ENCODE measurements at regions not wholly inside any gene's neighbourhood (a gene's known extent, or its start where the extent isn't known, plus 50 kb on each side); places are given as distances from the start of the nearest gene placed in this dataset.
"Not testable (repeated sequence)": the region's sequence is repeated elsewhere in the genome, so short reads cannot be mapped to it uniquely, and the experiment has no call there.

DNA sequence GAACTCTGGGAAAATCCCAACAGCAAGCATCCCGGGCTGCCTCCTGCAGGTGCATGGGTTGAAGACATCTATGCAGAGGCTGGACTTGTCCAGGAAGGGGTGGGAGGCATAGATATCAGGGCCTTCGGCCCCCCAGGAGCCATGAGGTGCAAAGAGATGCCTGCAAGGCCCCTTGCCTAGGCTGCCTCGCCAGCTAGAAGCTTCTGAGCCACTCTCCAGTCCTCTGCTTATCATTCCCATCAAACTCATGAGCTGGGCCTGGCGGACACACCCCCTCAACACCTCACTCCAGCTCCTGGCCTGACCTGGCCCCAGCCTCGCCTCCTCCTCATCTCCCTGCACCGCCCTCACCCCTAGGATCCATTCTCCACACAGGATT, 152.4 kb upstream of the PTPN1 start:
- Mint-ChIP-seq H3K4me1 (ENCODE audit: low read depth) (peaks cover 7% of the 10 kb centered on the region), H3K36me3 (ENCODE audit: low read depth) (no peaks in the 10 kb centered on the region), H3K4me3 (no peak overlapping the region), H3K9me3 (no peaks in the 10 kb centered on the region), H3K27me3 (no peaks in the 10 kb centered on the region), H3K27ac (no peak overlapping the region)
- no peak for DNase-seq

DNA sequence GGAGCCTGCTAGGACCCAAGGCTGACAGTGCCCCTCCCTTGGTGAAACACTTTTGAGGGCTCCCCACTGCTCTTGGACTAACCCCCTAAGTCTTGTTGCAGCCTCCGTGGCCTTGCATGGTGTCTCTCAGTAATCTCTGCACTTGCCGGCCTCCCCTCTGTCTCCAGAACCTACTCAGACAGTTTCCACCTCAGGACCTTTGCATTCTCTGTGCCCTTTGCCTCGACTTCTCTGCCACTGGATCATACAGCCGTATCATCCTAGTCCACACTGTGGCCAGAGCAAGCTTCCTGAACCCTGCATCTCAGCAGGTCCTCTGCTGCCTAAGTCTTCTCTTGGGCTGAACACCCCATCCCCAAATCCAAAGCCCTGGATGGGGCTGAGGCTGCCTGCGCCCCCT, 152.0 kb upstream of the PTPN1 start:
- H3K4me3 Mint-ChIP-seq = no peak overlapping the region
- no peaks in the 10 kb centered on the region for H3K36me3 Mint-ChIP-seq (ENCODE audit: low read depth)
- peaks cover 4% of the 10 kb centered on the region for H3K4me1 Mint-ChIP-seq (ENCODE audit: low read depth)
- H3K9me3 Mint-ChIP-seq = no peaks in the 10 kb centered on the region
- no peak overlapping the region for H3K27ac Mint-ChIP-seq
- no peak for DNase-seq
- H3K27me3 Mint-ChIP-seq = no peaks in the 10 kb centered on the region

DNA sequence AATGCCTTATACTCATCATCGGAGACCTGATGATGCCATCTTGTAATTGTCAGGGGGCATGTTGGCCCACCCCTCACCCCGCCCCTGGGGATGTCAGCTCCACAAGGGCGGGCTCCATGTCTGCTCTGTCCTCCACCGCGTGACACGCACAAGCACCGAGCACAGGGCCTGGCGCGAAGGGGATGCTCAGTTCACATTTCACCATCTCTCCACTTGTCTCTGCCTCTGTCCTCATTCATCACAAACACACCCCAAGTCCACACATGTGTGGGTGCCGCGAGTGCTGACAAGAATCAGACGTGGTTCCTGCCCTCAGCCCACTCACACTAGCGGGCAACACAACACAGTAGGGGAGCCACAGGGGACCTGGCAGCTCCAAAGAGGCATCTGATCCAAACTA, 151.2 kb upstream of the PTPN1 start:
- H3K27ac Mint-ChIP-seq = peak overlapping the region; percentile 35
- no peak for DNase-seq

DNA sequence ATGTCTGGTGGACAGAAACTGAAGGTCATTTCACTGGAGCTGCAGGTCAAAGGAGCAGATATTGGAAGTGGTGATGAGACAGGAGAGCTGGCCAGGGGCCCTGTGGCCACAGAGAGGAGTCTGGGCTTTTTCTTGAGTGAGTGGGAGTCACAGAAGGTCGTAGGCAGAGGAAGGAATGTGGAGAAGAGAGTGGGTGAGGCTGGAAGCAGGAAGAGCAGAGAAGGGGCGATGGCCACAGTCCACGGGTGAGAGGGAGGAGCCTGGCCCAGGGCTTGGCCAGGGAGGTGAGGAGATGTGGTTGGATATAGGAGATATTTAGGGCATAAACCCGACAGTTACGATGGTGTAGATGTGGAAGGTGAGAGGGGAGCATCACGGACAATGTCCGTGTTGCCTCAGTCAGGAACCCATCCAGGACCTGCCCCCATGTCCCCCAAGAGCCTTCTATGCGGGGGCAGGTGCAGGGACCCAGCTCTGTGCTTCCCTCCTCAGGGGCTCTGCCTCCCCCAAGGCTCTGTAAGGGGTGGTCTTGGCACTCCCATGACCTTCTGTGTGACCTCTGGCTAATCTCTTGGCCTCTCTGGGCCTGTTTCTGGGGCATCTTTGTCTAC, 150.5 kb upstream of the PTPN1 start:
- Mint-ChIP-seq H3K36me3 (ENCODE audit: low read depth) (no peaks in the 10 kb centered on the region), H3K27ac (no peak overlapping the region)

More for the DNA sequence above, 151.2 kb upstream of the PTPN1 start:
- Mint-ChIP-seq H3K4me1 (ENCODE audit: low read depth) (no peaks in the 10 kb centered on the region), H3K9me3 (no peaks in the 10 kb centered on the region), H3K4me3 (no peak overlapping the region), H3K36me3 (ENCODE audit: low read depth) (no peaks in the 10 kb centered on the region), H3K27me3 (peaks cover 3% of the 10 kb centered on the region)

DNA sequence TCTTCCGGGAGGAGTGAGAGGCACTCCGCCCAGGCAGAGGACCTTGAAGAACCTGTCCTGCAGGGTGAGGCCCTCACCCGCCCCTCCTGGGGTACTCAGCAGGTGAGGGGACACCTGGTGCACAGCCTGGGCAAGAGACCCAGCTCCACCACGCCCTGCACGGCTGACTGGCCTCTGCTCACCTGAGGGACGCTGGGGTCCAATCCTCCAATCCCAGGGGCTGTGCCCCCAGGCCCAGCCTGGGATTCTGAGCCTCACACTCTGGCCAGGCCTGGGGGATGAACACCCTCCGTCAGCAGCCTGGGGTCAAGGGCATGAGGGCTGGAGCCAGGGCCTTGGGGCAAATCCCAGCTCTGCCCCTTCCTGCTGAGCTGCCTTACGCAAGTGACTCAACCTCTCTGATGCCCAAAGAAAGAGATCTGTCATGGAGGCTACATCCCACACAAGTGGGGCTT, 149.9 kb upstream of the PTPN1 start:
- Mint-ChIP-seq H3K4me1 (ENCODE audit: low read depth) (no peaks in the 10 kb centered on the region), H3K36me3 (ENCODE audit: low read depth) (no peaks in the 10 kb centered on the region), H3K4me3 (no peak overlapping the region), H3K27ac (no peak overlapping the region), H3K27me3 (peaks cover 3% of the 10 kb centered on the region), H3K9me3 (no peaks in the 10 kb centered on the region)
- DNase-seq = no peak

More for the DNA sequence above, 150.5 kb upstream of the PTPN1 start:
- no peak overlapping the region for H3K4me3 Mint-ChIP-seq
- no peak for DNase-seq
- no peaks in the 10 kb centered on the region for H3K4me1 Mint-ChIP-seq (ENCODE audit: low read depth)
- H3K9me3 Mint-ChIP-seq = no peaks in the 10 kb centered on the region
- peaks cover 3% of the 10 kb centered on the region for H3K27me3 Mint-ChIP-seq

DNA sequence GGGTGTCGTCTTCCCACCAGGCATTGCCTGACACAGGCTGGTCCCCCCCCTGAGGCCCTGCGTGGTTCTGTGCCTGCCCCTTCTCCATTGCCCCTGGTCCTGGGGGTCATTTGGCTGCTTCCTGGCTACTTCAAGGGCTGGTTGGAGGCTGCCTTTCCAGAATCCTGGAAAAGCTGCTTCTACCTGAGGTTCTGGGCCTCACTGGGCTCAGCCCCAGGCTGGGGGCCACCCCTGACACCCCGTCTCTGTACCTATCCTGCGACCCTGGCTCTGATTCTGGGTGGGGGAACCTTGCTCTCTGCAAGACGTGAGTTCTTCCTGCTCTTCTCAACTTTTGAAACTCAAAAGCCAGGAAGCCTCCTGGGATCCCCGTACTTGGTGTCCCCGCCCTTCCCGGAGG, 149.3 kb upstream of the PTPN1 start:
- no peaks in the 10 kb centered on the region for H3K4me1 Mint-ChIP-seq (ENCODE audit: low read depth)
- no peaks in the 10 kb centered on the region for H3K36me3 Mint-ChIP-seq (ENCODE audit: low read depth)
- peaks cover 3% of the 10 kb centered on the region for H3K27me3 Mint-ChIP-seq
- no peak overlapping the region for H3K27ac Mint-ChIP-seq
- no peaks in the 10 kb centered on the region for H3K9me3 Mint-ChIP-seq
- H3K4me3 Mint-ChIP-seq = no peak overlapping the region
- no peak for DNase-seq

DNA sequence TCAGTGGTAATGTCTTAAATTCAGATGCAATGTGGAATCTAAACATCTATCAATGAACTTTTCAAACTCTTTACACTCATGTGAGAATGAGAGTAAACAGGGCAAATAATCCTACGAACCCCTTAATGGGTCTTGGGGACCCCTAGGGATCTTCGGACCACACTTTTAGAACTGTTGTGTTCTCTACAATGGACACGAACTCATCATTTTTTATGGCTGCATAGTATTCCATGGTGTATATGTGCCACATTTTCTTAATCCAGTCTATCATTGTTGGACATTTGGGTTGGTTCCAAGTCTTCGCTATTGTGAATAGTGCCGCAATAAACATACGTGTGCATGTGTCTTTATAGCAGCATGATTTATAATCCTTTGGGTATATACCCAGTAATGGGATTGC, 148.0 kb upstream of the PTPN1 start:
- H3K4me3 Mint-ChIP-seq; DNase-seq; H3K36me3 Mint-ChIP-seq (ENCODE audit: low read depth); H3K27ac Mint-ChIP-seq; H3K4me1 Mint-ChIP-seq (ENCODE audit: low read depth); H3K27me3 Mint-ChIP-seq; H3K9me3 Mint-ChIP-seq: not testable (repeated sequence)

DNA sequence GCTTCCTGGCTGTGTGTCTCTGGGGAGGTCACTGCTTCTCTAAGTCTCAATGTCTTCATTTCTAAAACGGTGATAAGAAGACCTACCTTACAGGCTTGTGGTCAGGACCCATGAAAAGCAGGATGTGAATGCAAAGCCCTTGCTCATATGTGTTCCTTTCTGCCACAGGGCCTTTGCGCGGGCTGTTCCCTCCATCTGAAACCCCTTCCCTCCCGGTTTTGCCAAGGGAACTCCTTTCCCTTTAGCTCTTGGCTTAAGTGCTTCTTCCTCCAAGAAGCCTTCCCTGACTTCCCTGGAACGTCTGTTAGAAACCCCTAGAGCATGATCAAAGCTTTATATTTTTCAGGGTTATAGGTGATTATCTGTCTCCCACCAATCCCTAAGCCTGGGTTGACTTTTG, 147.2 kb upstream of the PTPN1 start:
- H3K9me3 Mint-ChIP-seq = no peaks in the 10 kb centered on the region
- H3K4me3 Mint-ChIP-seq = no peak overlapping the region
- H3K27ac Mint-ChIP-seq = no peak overlapping the region
- DNase-seq = no peak
- H3K27me3 Mint-ChIP-seq = peaks cover 3% of the 10 kb centered on the region
- peaks cover 5% of the 10 kb centered on the region for H3K4me1 Mint-ChIP-seq (ENCODE audit: low read depth)
- H3K36me3 Mint-ChIP-seq (ENCODE audit: low read depth) = no peaks in the 10 kb centered on the region

DNA sequence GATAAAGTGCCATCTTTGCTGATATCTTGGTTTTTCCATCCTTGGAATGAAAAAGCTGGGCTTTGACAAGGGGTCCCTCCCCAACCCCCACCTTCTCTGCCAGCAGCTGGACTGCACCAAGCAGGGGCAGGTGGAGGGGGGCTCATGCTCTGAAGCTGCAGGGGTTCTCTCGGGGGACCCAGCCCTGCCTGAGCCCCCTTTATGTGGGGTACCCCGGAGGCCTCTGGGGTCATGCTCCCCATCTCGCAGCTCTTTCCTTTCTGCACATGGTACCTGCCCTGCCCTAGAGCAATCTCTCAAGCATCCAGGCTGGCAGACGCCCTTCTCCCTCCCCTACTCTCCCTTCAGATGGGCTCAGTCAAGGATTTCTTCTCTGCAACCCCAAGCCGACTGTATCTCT, 146.7 kb upstream of the PTPN1 start:
- H3K27ac Mint-ChIP-seq = no peak overlapping the region
- H3K4me1 Mint-ChIP-seq (ENCODE audit: low read depth) = peaks cover 5% of the 10 kb centered on the region
- no peaks in the 10 kb centered on the region for H3K36me3 Mint-ChIP-seq (ENCODE audit: low read depth)
- no peak for DNase-seq
- H3K4me3 Mint-ChIP-seq = no peak overlapping the region
- peaks cover 3% of the 10 kb centered on the region for H3K27me3 Mint-ChIP-seq
- no peaks in the 10 kb centered on the region for H3K9me3 Mint-ChIP-seq

DNA sequence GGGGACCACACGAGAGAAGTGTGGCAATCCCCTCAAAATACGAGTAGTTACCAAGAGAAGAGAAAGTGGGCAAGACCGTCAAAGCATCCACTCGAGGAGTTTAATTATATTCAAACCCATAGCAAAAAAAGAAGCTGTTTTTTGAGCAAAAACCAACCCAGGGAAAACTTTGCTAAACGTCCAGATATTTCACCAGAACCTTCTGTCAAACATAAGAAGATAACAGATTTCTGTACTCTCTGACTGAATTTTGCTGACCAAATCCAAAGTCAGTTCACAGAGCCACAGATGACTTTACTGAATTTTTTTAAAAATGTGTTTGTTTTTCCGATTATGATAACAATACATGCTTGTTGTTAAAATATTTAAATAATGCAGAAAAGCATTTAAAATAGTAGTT, 145.6 kb upstream of the PTPN1 start:
- Mint-ChIP-seq H3K9me3 (no peaks in the 10 kb centered on the region), H3K27ac (no peak overlapping the region), H3K36me3 (ENCODE audit: low read depth) (no peaks in the 10 kb centered on the region), H3K4me3 (no peak overlapping the region), H3K27me3 (peaks cover 3% of the 10 kb centered on the region), H3K4me1 (ENCODE audit: low read depth) (peaks cover 5% of the 10 kb centered on the region)
- DNase-seq = no peak

DNA sequence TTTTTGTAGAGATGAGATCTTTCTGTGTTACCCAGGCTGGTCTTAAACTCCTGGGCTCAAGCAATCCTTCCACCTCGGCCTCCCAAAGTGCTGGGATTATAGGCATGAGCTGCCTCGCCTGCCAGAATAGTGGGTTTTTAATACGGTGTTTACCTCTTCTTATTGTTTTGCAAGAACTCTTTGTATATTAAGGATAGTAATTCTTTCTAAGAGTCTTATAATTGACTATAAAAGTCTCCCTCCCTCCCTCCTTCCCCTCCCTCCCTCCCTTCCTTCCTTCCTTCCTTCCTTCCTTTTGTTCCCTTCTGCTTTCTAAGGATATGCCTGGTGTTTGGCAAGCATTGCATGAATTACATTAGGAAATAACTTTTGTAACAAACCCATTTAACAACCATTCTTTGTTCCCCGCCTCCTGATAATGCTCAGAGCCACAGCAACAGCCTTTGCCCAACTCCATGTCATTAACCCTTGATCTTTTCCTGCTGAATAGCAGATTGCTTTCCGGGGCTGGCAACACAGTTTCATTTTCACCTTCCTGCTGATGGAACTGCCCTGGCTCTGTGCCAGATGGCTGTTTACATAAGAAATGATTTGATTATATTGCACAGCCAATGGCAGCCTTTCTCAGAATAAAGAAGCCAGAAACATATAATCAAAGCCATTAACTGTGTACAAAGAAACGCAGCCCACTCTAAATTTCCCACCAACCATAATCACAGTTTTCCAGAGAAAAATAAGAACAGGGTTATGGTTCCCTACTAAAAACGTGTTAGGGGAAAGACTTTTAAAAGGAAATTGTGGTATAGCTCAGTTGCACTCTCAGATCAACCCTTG, 143.7 kb upstream of the PTPN1 start:
- DNase-seq = no peak
- H3K27me3 Mint-ChIP-seq = peaks cover 3% of the 10 kb centered on the region
- peak overlapping the region; percentile 13 for H3K27ac Mint-ChIP-seq
- peaks cover 5% of the 10 kb centered on the region for H3K4me1 Mint-ChIP-seq (ENCODE audit: low read depth)
- no peaks in the 10 kb centered on the region for H3K9me3 Mint-ChIP-seq
- no peaks in the 10 kb centered on the region for H3K36me3 Mint-ChIP-seq (ENCODE audit: low read depth)
- H3K4me3 Mint-ChIP-seq = no peak overlapping the region

DNA sequence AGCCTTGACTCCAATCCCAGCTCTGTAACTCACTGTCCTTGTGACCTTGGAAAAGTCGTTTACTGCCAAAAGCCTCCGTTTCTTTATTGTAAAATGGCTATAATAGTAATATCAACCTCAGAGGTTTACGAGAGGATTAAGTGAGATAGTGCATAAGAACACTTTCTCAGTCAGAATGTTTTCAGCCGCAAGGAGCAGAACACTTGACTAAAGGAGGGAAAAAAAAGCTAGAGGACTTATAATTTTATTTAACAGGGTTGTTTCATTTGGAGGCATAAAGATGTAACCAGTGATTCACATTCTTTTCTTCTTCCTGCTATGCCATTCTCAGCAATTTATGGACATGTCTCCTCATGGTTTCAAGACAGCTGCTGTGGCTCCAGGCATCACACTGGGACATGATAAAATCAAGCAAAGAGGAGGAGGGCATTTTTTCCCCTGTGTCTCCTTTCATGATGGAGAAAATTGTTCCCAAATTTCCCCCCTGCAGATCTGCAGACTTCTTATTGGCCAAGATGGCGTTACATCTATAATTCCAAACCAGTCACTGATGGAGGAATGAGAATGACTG, 143.0 kb upstream of the PTPN1 start:
- Mint-ChIP-seq H3K4me3 (no peak overlapping the region), H3K36me3 (ENCODE audit: low read depth) (no peaks in the 10 kb centered on the region), H3K27me3 (peaks cover 3% of the 10 kb centered on the region), H3K9me3 (no peaks in the 10 kb centered on the region), H3K27ac (no peak overlapping the region), H3K4me1 (ENCODE audit: low read depth) (peaks cover 5% of the 10 kb centered on the region)
- DNase-seq = no peak

DNA sequence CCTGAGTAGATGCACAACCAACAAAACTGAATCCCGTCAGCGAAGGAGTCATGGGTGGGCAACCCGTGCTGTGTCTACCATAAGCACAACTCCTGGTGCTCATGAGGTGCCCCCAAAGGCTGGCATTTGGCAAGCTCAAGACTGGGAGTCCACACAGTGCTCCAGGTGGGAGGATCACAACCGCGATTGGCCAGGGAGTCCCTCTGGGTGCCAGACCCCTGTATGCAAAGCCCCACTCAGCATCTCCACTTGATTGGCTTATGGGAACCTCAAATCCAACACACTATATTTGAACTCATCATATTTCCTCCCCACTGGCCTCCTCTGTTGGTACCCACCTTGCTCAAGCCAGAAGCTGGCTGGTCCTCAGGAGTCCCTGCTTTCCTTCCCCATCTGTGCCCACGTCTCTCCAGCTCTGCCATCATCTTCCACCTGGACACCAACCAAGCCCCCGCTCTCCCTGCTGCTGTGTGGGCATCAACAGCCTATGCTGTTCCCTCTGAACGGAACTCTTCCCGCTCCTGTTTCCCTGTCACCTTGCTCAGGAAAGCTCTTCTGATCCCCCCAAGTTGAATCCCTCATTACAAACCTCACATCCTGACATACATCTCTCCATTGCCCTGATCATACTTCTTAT, 142.3 kb upstream of the PTPN1 start:
- no peak for DNase-seq
- Mint-ChIP-seq H3K9me3 (no peaks in the 10 kb centered on the region), H3K4me1 (ENCODE audit: low read depth) (peaks cover 5% of the 10 kb centered on the region), H3K4me3 (no peak overlapping the region), H3K36me3 (ENCODE audit: low read depth) (no peaks in the 10 kb centered on the region), H3K27me3 (peaks cover 3% of the 10 kb centered on the region), H3K27ac (no peak overlapping the region)

DNA sequence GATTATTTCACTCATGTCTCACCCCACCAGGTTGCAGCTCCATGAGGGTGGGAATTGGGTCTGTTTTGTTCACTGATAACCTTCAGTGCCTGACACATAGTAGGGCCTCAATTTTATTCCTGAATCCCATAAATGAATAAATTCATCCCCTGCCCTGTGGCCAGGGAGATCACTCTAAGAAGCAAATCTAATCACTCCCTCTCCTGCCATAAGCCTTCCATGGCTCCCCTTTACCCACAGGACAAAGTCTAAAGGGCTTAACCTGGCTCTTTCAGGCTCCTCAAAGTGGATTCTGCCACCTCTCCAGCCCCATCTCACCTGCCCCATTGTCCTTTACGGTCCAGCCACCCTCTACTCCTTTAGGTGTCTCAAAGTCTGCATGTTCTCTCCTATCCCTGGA, 141.8 kb upstream of the PTPN1 start:
- no peaks in the 10 kb centered on the region for H3K9me3 Mint-ChIP-seq
- H3K4me3 Mint-ChIP-seq = no peak overlapping the region
- peaks cover 5% of the 10 kb centered on the region for H3K4me1 Mint-ChIP-seq (ENCODE audit: low read depth)
- no peaks in the 10 kb centered on the region for H3K36me3 Mint-ChIP-seq (ENCODE audit: low read depth)
- DNase-seq = no peak
- peaks cover 3% of the 10 kb centered on the region for H3K27me3 Mint-ChIP-seq
- no peak overlapping the region for H3K27ac Mint-ChIP-seq

DNA sequence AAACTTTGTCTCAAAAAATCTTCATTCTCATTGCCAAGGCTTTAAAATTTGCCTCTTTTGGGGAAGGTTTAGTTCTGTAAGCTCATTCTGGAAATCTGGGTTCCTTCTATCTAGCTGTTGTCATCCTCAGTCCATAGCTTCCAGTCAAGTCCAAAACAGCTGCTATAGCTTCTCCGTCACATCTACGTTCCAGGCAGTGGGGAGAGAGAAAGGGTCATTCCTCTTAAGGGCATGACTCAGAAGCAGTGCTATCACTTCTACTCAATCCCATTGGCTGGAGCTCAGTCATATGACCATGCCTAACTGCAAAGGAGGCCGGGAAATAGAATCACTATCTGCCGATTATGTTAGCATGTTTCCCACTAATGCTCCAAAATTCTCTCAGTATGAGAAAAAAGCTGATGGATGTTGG, 141.4 kb upstream of the PTPN1 start:
- Mint-ChIP-seq H3K27ac (no peak overlapping the region), H3K9me3 (no peaks in the 10 kb centered on the region), H3K4me1 (ENCODE audit: low read depth) (peaks cover 5% of the 10 kb centered on the region), H3K36me3 (ENCODE audit: low read depth) (no peaks in the 10 kb centered on the region), H3K27me3 (peaks cover under 1% of the 10 kb centered on the region), H3K4me3 (no peak overlapping the region)
- DNase-seq = no peak
